ENCODE measurements at regions not wholly inside any gene's neighbourhood (a gene's known extent, or its start where the extent isn't known, plus 50 kb on each side); places are given as distances from the start of the nearest gene placed in this dataset.

- Histone ChIP-seq H3K4me2 (ENCODE audit: insufficient read depth, low read length) (no peak overlapping the region), H4K20me1 (ENCODE audit: insufficient read depth, low read length) (no peaks in the 10 kb centered on the region), H3K36me3 (ENCODE audit: insufficient read depth, low read length) (no peaks in the 10 kb centered on the region), H3K9me3 (ENCODE audit: insufficient read depth, low read length, severe bottlenecking) (no peaks in the 10 kb centered on the region), H3K79me2 (ENCODE audit: insufficient read depth, low read length) (no peaks in the 10 kb centered on the region), H3K27ac (ENCODE audit: low read length) (no peak overlapping the region), H3K27me3 (ENCODE audit: insufficient read depth, low read length, poor library complexity) (no peaks in the 10 kb centered on the region), H3K4me3 (ENCODE audit: low read depth in 1 of 2, low read length in 2 of 2) (no peak overlapping the region), H3K9ac (ENCODE audit: low read depth, low read length) (no peak overlapping the region), H3K4me1 (ENCODE audit: insufficient read depth, low read length) (no peaks in the 10 kb centered on the region), H2AFZ (ENCODE audit: low read depth, low read length) (no peak overlapping the region)
- TF ChIP-seq CTCF (IDR thresholded peaks at IDR 0.05; ENCODE audit: borderline replicate concordance, extremely low read depth, low read length, poor library complexity, severe bottlenecking), result no peak
- no peak for TF ChIP-seq EZH2 (IDR thresholded peaks at IDR 0.05; ENCODE audit: borderline replicate concordance, low read depth, low read length, severe bottlenecking)
- DNase-seq (no peak), ATAC-seq (ENCODE audit: insufficient read depth, low read depth) (no peak)
Observed at GRCh38 chr4:160403081-160403480, 1300.2 kb downstream of the RAPGEF2 start.

GRCh38 chr4:160406263-160406825 is 1303.5 kb downstream of the RAPGEF2 start:
- Histone ChIP-seq H4K20me1 (ENCODE audit: insufficient read depth, low read length) (no peaks in the 10 kb centered on the region), H3K4me3 (ENCODE audit: low read depth in 1 of 2, low read length in 2 of 2) (no peak overlapping the region), H3K27ac (ENCODE audit: low read length) (no peak overlapping the region), H3K4me2 (ENCODE audit: insufficient read depth, low read length) (no peak overlapping the region), H2AFZ (ENCODE audit: low read depth, low read length) (no peak overlapping the region), H3K27me3 (ENCODE audit: insufficient read depth, low read length, poor library complexity) (no peaks in the 10 kb centered on the region), H3K9ac (ENCODE audit: low read depth, low read length) (no peak overlapping the region), H3K36me3 (ENCODE audit: insufficient read depth, low read length) (no peaks in the 10 kb centered on the region), H3K9me3 (ENCODE audit: insufficient read depth, low read length, severe bottlenecking) (no peaks in the 10 kb centered on the region), H3K79me2 (ENCODE audit: insufficient read depth, low read length) (no peaks in the 10 kb centered on the region), H3K4me1 (ENCODE audit: insufficient read depth, low read length) (no peaks in the 10 kb centered on the region)
- no peak for TF ChIP-seq CTCF (IDR thresholded peaks at IDR 0.05; ENCODE audit: borderline replicate concordance, extremely low read depth, low read length, poor library complexity, severe bottlenecking)
- TF ChIP-seq EZH2 (IDR thresholded peaks at IDR 0.05; ENCODE audit: borderline replicate concordance, low read depth, low read length, severe bottlenecking), result no peak
- DNase-seq (no peak), ATAC-seq (ENCODE audit: insufficient read depth, low read depth) (no peak)

- no peaks in the 10 kb centered on the region for H3K36me3 ChIP-seq (ENCODE audit: insufficient read depth, low read length)
- no peak overlapping the region for H3K27ac ChIP-seq (ENCODE audit: low read length)
Observed at GRCh38 chr4:160414496-160414895, 1311.6 kb downstream of the RAPGEF2 start.

More at GRCh38 chr4:160414496-160414895, 1311.6 kb downstream of the RAPGEF2 start:
- no peak for TF ChIP-seq CTCF (IDR thresholded peaks at IDR 0.05; ENCODE audit: borderline replicate concordance, extremely low read depth, low read length, poor library complexity, severe bottlenecking)
- TF ChIP-seq EZH2 (IDR thresholded peaks at IDR 0.05; ENCODE audit: borderline replicate concordance, low read depth, low read length, severe bottlenecking), result no peak
- H3K79me2 ChIP-seq (ENCODE audit: insufficient read depth, low read length), result no peaks in the 10 kb centered on the region
- ATAC-seq (ENCODE audit: insufficient read depth, low read depth) (no peak), DNase-seq (no peak)
- no peak overlapping the region for H3K4me3 ChIP-seq (ENCODE audit: low read depth in 1 of 2, low read length in 2 of 2)
- H3K9me3 ChIP-seq (ENCODE audit: insufficient read depth, low read length, severe bottlenecking), result no peaks in the 10 kb centered on the region
- H2AFZ ChIP-seq (ENCODE audit: low read depth, low read length), result no peak overlapping the region
- no peaks in the 10 kb centered on the region for H3K27me3 ChIP-seq (ENCODE audit: insufficient read depth, low read length, poor library complexity)
- no peak overlapping the region for H3K4me2 ChIP-seq (ENCODE audit: insufficient read depth, low read length)
- no peaks in the 10 kb centered on the region for H4K20me1 ChIP-seq (ENCODE audit: insufficient read depth, low read length)
- H3K9ac ChIP-seq (ENCODE audit: low read depth, low read length), result no peak overlapping the region
- H3K4me1 ChIP-seq (ENCODE audit: insufficient read depth, low read length), result no peaks in the 10 kb centered on the region
